GM18873 (cell line): ENCODE measurements at regions not wholly inside any gene's neighbourhood (a gene's known extent, or its start where the extent isn't known, plus 50 kb on each side); places are given as distances from the start of the nearest gene placed in this dataset.
"Not testable (repeated sequence)": the region's sequence is repeated elsewhere in the genome, so short reads cannot be mapped to it uniquely, and the experiment has no call there.

Experiments used
- ATAC-seq: cut with Tn5 transposase; IDR thresholded peaks from one replicate; pipeline ENCODE4 v1.9.1; 2021; ENCODE audit warnings: mild to moderate bottlenecking, moderate library complexity, moderate number of reproducible peaks; ENCODE audit not compliant: unreplicated experiment, low FRiP score

- ATAC-seq: no peak
Measured at GRCh38 chr6:120852293-120852849, 481.9 kb downstream of the TBC1D32 start.

- ATAC-seq: no peak
Measured at GRCh38 chr6:120826253-120826652, 508.0 kb downstream of the TBC1D32 start.

DNA sequence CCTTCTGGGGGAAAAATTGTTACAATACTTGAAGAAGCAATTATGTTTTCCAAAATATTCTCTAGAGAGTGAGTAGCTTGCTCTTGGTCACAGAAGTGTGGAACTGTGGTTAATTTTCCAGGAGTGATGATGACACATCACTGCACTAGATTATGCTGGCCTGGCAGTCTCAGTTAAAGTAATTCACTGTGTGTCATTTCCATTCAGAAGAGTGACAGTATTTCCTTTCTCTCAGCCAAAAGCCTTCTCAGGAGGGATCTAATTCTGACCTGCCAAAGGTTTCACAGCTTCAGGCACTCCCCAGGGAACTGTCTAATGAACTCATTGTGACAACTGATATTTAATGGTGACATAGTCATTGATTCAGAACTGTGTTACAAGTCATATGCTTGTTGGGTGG is 517.5 kb downstream of the TBC1D32 start:
- no peak for ATAC-seq

DNA sequence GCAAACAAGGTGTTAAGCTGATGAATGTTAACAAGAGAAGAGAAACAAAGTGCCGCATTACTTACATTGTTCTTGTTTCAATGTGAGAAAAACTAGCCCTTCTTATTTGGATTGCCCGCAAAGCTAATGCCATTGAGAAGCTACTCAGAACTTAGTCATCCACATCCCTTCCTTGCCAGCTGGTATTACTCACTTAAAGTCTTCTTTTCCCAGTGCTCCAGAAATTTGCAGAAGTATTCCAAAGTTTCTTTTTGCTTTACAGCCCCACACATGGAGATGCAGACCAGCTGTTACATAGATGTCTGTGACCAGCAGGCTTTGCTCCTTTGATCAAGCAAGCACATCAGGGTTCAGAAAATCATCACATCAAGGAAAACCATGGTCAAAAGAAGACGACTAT is 529.0 kb downstream of the TBC1D32 start:
- ATAC-seq: no peak

GRCh38 chr6:120804612-120805011 is 529.7 kb downstream of the TBC1D32 start:
- ATAC-seq: no peak

DNA sequence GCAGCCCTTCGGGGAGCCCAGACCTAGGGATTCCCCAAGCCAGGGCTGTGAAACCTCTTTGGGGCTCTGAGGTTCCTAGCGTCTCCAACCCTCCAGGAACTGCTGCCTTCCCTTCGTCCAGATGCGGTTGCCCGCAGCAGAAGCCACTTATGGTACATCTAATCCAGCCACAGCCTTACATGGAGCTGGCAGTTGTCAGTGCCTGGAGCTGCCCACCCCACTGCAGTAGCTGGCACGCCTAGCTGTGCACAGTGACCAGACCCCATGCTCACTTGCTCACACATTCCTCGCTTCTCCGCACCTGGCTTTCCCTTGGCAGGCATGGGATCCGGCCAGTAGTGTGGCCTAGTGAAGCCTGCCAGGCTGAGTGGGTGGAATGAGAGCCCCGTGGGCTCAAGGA is 547.6 kb downstream of the TBC1D32 start:
- ATAC-seq: no peak

- ATAC-seq: no peak
Measured at GRCh38 chr6:120786256-120786655, 548.0 kb downstream of the TBC1D32 start.

DNA sequence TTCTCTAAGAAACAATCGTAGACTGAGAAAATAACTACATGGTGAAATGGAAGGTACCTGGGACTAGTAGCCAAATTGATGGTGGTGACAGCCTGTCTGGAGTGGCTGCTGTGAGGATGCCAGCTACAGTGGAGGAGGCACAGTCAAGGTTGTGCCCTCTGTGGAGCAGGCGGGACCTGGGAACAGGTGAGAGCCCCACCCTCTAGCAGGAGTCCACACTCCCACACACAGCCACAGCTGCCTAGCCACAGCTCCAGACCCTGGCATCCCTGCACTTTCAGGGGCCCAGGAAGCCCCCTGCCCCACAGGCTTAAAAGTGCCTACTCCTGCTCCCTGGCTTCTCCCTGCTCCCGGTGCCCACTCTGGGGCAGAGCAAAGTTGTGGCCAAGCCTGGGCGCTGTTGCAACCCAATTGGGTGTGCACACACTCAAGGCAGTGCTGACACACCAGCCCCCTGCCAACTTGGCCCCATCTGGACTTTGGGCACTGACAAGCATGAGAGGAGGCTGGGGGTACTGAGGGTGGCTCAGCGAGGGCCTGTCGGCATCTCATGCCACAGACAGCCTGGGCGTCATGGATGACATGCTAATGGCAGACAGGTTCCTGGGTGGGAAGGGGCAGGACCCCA is 548.7 kb downstream of the TBC1D32 start:
- ATAC-seq: no peak

DNA sequence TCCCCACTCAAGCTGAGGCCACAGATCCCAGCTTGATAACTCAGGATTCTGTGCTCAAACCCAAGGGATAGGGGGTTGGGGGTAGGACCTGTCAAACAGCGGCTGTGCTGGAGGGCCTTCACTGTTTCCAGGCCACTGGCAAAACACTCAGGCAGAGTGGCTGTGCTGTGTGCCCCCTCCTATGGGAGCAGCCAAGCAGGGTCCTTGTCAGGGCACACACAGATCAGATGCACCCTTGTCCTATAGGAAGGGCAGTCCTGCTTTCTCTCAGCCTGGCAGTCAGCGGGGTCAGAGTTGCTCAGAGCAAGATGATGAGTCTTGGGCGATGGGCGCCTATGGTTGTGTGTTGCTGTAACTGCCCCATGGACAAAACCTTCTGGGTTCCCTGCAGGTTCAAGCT is 554.8 kb downstream of the TBC1D32 start:
- no peak for ATAC-seq

DNA sequence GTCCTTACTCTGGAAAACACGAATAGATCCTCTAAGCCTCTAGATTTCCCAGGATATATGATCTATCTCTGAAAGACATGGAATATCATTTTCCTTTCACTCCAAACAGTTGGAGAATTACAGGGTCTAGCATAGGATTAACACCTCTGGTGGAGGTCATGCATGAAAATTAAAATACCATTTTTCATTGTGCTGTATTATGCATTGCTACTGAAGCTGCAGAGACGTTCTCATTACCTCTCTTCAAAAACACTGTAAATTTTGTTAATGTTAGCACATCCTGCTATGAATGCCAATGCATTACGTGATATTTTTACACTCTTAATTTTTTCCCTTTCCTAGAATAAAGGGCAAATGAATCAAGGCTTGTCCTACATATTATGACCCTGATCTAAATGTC is 558.6 kb downstream of the TBC1D32 start:
- ATAC-seq: no peak

- ATAC-seq: no peak
Measured at GRCh38 chr6:120774275-120774674, 560.0 kb downstream of the TBC1D32 start.

- ATAC-seq: no peak
Measured at GRCh38 chr6:120771019-120771418, 563.3 kb downstream of the TBC1D32 start.

- ATAC-seq: no peak
Measured at GRCh38 chr6:120764312-120764711, 570.0 kb downstream of the TBC1D32 start.

GRCh38 chr6:120759570-120759969 is 574.7 kb downstream of the TBC1D32 start:
- ATAC-seq: no peak

GRCh38 chr6:120748574-120748973 is 585.7 kb downstream of the TBC1D32 start:
- not testable (repeated sequence) for ATAC-seq

DNA sequence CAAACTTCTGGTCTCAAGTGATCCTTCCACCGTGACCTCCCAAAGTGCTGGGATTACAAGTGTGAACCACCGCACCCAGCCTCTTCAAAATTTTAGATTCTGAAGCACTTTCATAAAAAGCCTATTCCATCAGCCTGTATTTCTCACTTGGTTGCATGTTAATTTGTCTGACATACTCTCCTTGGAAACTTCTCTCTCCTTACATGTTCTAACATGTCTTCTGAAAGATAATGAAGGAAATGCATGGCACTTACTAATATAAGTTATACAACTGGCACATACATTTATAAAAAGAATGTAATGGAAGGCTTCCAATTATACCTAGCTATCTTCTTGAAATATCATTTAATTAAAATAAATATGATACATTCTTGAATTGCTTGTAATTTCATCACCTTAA is 597.5 kb downstream of the TBC1D32 start:
- no peak for ATAC-seq

- no peak for ATAC-seq
Measured at GRCh38 chr6:120735641-120736040, 598.6 kb downstream of the TBC1D32 start.

DNA sequence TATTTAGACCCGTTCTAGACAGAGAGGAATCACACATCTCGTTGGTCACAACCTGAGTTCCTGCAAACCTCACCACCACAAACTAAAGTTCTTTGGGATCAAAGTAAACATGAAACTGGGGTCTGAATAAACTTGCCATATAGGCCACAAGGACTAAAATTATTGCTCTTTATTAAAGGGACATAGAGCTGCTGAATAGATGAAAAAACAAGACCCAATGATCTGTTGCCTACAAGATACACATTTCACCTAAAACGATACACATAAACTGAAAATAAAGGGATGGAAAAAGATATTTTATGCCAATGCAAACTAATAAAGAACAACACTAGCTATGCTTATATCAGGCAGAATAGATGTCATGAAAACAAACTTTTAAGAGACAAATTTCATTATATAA is 623.0 kb downstream of the TBC1D32 start:
- no peak for ATAC-seq

DNA sequence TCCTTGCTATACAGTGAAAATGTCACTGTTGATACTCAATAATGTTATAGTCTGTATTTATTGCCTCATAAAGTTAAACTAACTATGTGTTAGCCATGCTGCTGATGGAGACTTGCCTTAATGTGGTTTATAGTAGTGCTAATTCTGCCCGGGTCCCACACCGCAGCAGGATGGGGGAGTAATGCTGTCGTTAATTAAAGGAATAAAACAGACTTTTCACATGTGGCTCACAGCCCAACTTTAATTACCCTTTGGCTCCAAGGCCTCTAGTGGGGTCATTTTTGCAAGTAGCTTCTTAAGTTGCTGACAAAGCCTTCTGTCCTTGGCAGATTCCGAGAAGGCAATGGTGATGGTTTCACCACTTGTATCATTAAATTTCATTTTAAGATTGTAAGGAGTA is 634.3 kb downstream of the TBC1D32 start:
- no peak for ATAC-seq

DNA sequence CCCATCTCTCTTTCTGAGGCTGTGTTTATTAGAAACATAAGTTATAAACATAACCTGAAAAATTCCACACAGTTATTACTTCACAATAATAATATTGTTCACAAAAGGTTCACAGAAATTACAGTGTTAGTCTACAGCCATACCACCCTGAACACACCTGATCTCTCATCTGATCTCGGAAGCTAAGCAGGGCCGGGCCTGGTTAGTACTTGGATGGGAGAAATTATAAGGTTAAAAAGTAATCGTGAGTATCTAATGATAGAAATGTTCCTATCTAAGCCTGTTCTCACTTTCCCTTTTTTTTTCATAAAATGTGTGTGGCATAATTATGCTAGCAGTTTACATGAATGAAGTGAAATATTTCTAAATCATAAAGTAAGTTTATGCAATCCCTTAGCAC is 647.8 kb downstream of the TBC1D32 start:
- ATAC-seq: no peak

DNA sequence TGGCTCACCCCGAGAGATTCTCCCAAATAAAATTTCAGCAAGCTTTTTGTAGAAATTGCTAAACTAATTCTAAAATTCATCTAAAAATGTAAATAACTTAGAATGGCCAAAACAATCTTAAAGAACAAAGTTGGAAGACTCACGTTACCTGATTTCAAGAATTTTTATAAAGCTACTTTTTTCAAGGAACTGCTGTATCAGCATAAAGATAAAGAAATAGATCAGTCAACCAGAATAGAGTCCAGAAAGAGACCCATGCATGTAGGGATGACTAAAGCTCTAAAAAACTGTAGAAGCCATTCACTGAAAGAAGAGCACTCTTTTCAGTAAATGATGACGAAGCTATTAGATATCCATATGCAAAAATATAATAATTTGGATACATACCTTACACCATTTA is 652.1 kb downstream of the TBC1D32 start:
- ATAC-seq: no peak

- ATAC-seq: no peak
Measured at GRCh38 chr6:120681204-120681603, 653.1 kb downstream of the TBC1D32 start.

DNA sequence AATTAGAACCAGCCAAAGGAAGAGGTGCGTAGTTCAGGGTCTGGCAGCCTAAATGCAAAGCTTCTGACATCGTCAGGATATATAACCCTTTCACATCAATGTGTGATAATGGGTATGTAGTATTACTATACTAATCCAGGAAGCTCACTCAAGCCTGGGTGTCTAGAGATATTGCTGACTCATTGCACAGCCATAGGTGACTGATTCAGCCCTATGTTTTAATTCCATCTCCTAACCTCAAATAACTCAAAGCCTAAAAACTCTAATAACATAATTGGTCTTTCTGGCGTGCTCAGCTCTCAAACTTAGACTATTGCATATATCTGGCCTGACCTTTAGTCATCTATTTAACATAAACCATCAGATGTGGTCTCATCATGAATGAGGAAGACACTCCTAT is 658.4 kb downstream of the TBC1D32 start:
- ATAC-seq: no peak
